Tibial nerve (tissue), 4 donors: ENCODE measurements at regions not wholly inside any gene's neighbourhood (a gene's known extent, or its start where the extent isn't known, plus 50 kb on each side); places are given as distances from the start of the nearest gene placed in this dataset.

Experiments used
- DNase-seq, 2 donors: peaks; one replicate each; pipeline ENCODE4 v3.0.0-alpha.2; 2019; ENCODE audit warnings: low spot score in 2 of 2
- H3K27ac ChIP-seq, 4 donors: fragments of 200-600 bp; sonication (generic) in 3 of 4; one replicate each; pipeline ENCODE4 v1.5.1; 2017 to 2019; ENCODE audit warnings: mild to moderate bottlenecking in 1 of 4
- H3K27me3 ChIP-seq, 2 donors: fragments of 200-600 bp; sonication (generic) in 1 of 2; one replicate each; pipeline versions ENCODE4 v1.5.1 to v1.6.0; 2017 to 2019
- H3K36me3 ChIP-seq, 3 donors: fragments of 200-600 bp; sonication (generic); one replicate each; pipeline ENCODE4 v1.5.1; 2018 to 2019
- H3K4me1 ChIP-seq, 4 donors: fragments of 200-600 bp; sonication (generic) in 3 of 4; one replicate each; pipeline ENCODE4 v1.5.1; 2017 to 2019
- H3K4me3 ChIP-seq, 4 donors: fragments of 200-600 bp; sonication (generic) in 3 of 4; one replicate each; pipeline ENCODE4 v1.5.1; 2017 to 2019; ENCODE audit warnings: mild to moderate bottlenecking in 1 of 4, moderate library complexity in 1 of 4
- H3K9me3 ChIP-seq, 4 donors: fragments of 200-600 bp; sonication (generic) in 3 of 4; one replicate each; pipeline ENCODE4 v1.5.1; 2017 to 2019
- EP300 ChIP-seq, 2 donors: sonication (generic); formaldehyde crosslinking; IDR thresholded peaks; one replicate each; pipeline ENCODE4 v1.6.1; 2017; ENCODE audit warnings: antibody characterized with exemption in 2 of 2, mild to moderate bottlenecking in 1 of 2
- POLR2A ChIP-seq, 2 donors: fragments of 450-650 bp; IDR thresholded peaks; one replicate each; pipeline ENCODE4 v1.6.1; 2017; ENCODE audit warnings: antibody characterized with exemption in 2 of 2, mild to moderate bottlenecking in 2 of 2, moderate library complexity in 2 of 2
- WGBS, 2 donors: methylation state at CpG; one replicate each; pipeline ENCODE4 v1.1.5; 2018; 5-methylcytosine and 5-hydroxymethylcytosine counted together
- TF ChIP-seq, protein P1 (sequence below), 5 experiments: fragments of 200-600 bp in 3 of 5; fragments of 450-650 bp in 2 of 5; sonication (generic) in 3 of 5; IDR thresholded peaks; one replicate each; pipeline ENCODE4 v1.5.1; 2016 to 2019; ENCODE audit warnings: antibody characterized with exemption in 5 of 5, mild to moderate bottlenecking in 3 of 5, moderate library complexity in 2 of 5

DNA sequence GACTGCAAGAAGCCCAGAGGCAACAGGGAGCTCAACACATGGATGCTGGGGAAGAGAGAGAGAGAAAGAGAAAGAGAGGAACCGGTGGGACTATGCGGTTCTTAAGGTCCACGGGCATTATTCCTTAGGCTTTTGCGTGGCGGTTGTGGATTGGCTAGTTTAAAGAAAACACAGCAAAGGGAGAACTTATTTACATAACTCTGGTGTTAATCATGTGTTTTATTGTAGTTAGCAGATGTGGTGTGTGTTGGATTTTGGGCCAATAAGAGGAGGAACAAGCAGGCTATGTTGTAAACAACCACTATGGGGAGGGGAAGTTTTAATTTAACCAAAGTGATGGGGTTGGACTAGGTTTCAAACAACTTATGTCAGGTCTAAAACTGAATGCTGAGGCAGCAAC lies 275.3 kb upstream of the KLF12 start:
- Histone ChIP-seq H3K4me3 (no peak overlapping the region), H3K36me3 (no peaks in the 10 kb centered on the region), H3K4me1 (no peaks in the 10 kb centered on the region), H3K9me3 (peaks cover 0 to 10% (median 0%) of the 10 kb centered on the region in 4 donors), H3K27me3 (no peaks in the 10 kb centered on the region), H3K27ac (no peak overlapping the region)
- DNase-seq = no peak
- WGBS, 2 donors = 77 to 81% methylated on average over 5 of the region's 5 CpGs
- TF ChIP-seq, protein P1, sequence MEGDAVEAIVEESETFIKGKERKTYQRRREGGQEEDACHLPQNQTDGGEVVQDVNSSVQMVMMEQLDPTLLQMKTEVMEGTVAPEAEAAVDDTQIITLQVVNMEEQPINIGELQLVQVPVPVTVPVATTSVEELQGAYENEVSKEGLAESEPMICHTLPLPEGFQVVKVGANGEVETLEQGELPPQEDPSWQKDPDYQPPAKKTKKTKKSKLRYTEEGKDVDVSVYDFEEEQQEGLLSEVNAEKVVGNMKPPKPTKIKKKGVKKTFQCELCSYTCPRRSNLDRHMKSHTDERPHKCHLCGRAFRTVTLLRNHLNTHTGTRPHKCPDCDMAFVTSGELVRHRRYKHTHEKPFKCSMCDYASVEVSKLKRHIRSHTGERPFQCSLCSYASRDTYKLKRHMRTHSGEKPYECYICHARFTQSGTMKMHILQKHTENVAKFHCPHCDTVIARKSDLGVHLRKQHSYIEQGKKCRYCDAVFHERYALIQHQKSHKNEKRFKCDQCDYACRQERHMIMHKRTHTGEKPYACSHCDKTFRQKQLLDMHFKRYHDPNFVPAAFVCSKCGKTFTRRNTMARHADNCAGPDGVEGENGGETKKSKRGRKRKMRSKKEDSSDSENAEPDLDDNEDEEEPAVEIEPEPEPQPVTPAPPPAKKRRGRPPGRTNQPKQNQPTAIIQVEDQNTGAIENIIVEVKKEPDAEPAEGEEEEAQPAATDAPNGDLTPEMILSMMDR (IDR thresholded peaks at IDR 0.05) = no peak
- TF ChIP-seq EP300 (IDR thresholded peaks at IDR 0.05) = no peak
- TF ChIP-seq POLR2A (IDR thresholded peaks at IDR 0.05) = no peak

DNA sequence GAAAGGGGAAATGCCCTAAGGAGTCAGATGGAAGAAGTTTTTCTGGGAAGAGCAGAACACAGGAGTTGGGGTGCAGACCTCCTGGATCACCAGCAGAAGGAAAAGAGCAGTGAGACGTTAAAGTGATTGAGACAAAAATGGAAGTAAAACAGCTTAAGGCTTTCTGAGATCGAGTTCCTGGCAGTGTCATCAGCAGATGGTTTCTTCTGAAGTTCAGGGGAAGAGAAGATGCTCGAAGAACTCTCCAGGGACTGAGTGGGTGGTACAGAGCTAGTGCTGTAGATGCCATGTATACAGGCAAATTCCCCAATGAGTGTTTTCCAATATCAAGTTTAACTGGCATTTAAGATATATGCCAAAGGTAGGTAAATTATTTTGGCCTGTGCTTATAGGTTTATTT lies 272.2 kb upstream of the KLF12 start:
- peaks cover 0 to 3% (median 0%) of the 10 kb centered on the region in 4 donors for H3K9me3 ChIP-seq
- TF ChIP-seq EP300 (IDR thresholded peaks at IDR 0.05) (no peak), POLR2A (IDR thresholded peaks at IDR 0.05) (no peak)
- TF ChIP-seq, protein P1 (IDR thresholded peaks at IDR 0.05) = no peak
- no peaks in the 10 kb centered on the region for H3K4me1 ChIP-seq
- DNase-seq = no peak
- no peak overlapping the region for H3K4me3 ChIP-seq
- no peaks in the 10 kb centered on the region for H3K27me3 ChIP-seq
- no peak overlapping the region for H3K27ac ChIP-seq
- no peaks in the 10 kb centered on the region for H3K36me3 ChIP-seq
- WGBS, 2 donors = 60 to 69% methylated on average over 3 of the region's 3 CpGs

DNA sequence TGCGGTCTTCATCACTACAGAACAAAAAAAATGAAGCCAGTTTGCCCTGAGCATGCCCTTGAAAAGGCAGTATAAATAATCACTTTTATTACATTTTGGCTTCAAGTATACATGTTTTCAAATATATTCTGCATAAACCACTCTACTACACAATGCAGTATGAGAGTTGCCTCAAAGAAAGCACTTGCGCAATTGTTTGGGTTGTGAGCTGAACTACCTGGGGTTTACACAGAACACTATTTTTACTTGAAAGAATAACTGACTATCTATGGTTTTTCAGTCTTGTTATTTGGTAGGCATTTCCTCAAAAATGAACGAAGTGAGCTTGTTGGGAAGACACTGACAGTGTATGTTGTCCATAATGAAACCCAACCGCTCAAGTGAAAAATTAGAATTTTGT lies 264.4 kb upstream of the KLF12 start:
- TF ChIP-seq, protein P1 (IDR thresholded peaks at IDR 0.05) = no peak
- TF ChIP-seq POLR2A (IDR thresholded peaks at IDR 0.05) (no peak), EP300 (IDR thresholded peaks at IDR 0.05) (no peak)
- Histone ChIP-seq H3K4me1 (no peaks in the 10 kb centered on the region), H3K4me3 (no peak overlapping the region), H3K36me3 (no peaks in the 10 kb centered on the region), H3K27ac (no peak overlapping the region), H3K27me3 (no peaks in the 10 kb centered on the region), H3K9me3 (no peaks in the 10 kb centered on the region)
- no peak for DNase-seq
- 76 to 96% methylated on average over 4 of the region's 4 CpGs for WGBS, 2 donors

DNA sequence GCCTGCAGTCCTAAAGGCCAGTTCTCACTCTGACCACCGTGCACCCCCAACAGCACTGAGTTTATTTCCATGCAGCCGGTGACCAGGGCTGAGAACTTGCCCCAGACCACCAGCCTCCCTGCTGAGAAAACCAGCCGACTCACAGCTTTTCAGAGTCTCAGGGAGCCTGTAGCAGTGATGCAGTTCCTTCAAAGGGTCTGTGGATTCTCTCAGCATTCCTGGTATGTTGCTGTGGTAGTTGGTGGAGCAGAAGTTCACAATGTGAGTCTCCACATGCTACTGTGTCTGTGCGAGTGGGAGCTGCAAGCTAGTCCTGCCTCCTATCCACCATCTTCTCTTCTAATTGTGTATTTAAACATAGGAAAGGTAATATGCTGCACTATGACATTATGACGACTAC lies 254.9 kb upstream of the KLF12 start:
- Histone ChIP-seq H3K4me3 (no peak overlapping the region), H3K4me1 (no peaks in the 10 kb centered on the region), H3K27me3 (no peaks in the 10 kb centered on the region), H3K36me3 (no peaks in the 10 kb centered on the region), H3K27ac (no peak overlapping the region), H3K9me3 (peaks cover 0 to 31% (median 3%) of the 10 kb centered on the region in 4 donors)
- no peak for DNase-seq
- TF ChIP-seq EP300 (IDR thresholded peaks at IDR 0.05) (no peak), POLR2A (IDR thresholded peaks at IDR 0.05) (no peak)
- TF ChIP-seq, protein P1 (IDR thresholded peaks at IDR 0.05) = no peak
- 78 to 84% methylated on average over 5 of the region's 5 CpGs for WGBS, 2 donors

DNA sequence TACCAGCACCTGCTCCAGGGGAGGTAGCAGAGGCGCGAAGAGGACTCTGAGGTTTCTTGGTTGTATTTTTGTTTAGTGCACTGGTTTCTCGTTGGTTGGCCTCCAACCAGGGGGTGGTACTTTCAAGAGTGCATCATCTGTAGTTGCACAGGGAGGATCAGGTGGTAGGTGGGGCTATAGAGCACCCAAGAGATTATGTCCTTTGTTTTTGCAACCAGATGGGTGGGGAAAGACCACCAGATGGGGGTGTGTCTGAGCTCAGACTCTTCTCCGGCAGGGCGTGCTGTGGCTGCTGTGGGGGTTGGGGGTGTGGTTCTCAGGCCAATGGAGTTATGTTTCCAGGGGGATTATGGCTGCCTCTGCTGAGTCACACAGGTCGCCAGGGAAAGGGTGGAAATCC lies 254.4 kb upstream of the KLF12 start:
- WGBS, 2 donors = 78 to 94% methylated on average over 6 of the region's 6 CpGs
- Histone ChIP-seq H3K9me3 (peaks cover 0 to 31% (median 3%) of the 10 kb centered on the region in 4 donors), H3K27ac (no peak overlapping the region), H3K27me3 (no peaks in the 10 kb centered on the region), H3K4me1 (no peaks in the 10 kb centered on the region), H3K36me3 (no peaks in the 10 kb centered on the region), H3K4me3 (no peak overlapping the region)
- DNase-seq = no peak
- TF ChIP-seq POLR2A (IDR thresholded peaks at IDR 0.05) = no peak
- TF ChIP-seq, protein P1 (IDR thresholded peaks at IDR 0.05) = no peak
- no peak for TF ChIP-seq EP300 (IDR thresholded peaks at IDR 0.05)
